Muscle of back (tissue), 3 donors: ENCODE measurements at regions not wholly inside any gene's neighbourhood (a gene's known extent, or its start where the extent isn't known, plus 50 kb on each side); places are given as distances from the start of the nearest gene placed in this dataset.
A peak's percentile ranks its signal among the peaks of the same experiment; 100 is the strongest.
"Not testable (repeated sequence)": the region's sequence is repeated elsewhere in the genome, so short reads cannot be mapped to it uniquely, and the experiment has no call there.

Experiments
- DNase-seq, 3 donors: peaks; one replicate each; pipeline versions ENCODE4 v3.0.0 to v3.0.0-alpha.2; 2013

GRCh38 chr3:124361566-124361965 lies 368.7 kb upstream of the UMPS start:
- no peak for DNase-seq

DNA sequence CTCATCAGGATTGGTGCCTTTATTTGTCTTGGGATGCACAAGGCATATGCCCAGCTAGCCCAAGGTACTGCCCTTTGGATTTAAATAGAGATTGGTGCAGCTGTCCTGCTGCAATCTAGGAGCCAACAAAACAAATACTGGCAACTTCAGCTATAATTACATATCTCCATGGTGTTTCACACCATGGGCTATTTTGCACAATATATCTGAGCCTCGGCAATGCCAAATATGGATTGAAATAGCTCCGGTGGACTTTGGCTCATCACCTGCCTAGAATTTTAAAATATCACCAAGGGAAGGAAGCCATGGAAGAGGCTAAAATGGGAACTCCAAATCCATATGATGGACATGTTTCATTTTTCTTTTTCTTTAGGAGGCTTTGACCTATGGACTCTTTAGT lies 367.8 kb upstream of the UMPS start:
- DNase-seq: no peak

DNA sequence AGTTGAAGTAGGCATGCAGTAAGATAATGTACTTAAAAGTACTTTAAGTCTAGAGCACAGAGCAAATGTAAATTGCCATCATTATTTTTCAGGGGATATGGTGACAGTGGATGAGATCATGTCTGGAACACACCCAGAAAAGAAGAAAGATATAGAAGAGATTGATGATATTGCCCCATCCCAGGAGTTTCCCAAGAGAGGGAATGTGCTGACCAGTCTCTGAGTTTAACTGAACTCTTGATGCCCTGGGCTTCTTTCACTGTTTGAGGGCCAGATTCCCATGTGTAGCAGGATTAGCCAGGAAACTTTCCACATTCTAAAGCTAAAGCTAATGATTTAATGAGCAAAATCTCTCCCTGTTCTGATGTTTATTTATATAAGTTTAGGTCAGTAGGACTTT lies 366.8 kb upstream of the UMPS start:
- peak; percentile 32 to 59 (median 59) for DNase-seq

- peak in 1 of 3 donors; percentile 21 for DNase-seq
These were observed 365.8 kb upstream of the UMPS start for GRCh38 chr3:124364317-124365020.

DNA sequence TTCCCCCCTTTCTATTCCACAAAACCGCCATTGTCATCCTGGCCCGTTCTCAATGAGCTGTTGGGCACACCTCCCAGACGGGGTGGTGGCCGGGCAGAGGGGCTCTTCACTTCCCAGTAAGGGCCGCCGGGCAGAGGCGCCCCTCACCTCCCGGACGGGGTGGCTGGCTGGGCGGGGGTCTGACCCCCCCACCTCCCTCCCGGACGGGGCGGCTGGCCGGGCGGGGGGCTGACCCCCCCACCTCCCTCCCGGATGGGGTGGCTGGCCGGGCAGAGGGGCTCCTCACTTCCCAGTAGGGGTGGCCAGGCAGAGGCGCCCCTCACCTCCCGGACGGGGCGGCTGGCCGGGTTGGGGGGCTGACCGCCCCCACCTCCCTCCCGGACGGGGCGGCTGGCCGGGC lies 363.6 kb upstream of the UMPS start:
- DNase-seq: not testable (repeated sequence)

DNA sequence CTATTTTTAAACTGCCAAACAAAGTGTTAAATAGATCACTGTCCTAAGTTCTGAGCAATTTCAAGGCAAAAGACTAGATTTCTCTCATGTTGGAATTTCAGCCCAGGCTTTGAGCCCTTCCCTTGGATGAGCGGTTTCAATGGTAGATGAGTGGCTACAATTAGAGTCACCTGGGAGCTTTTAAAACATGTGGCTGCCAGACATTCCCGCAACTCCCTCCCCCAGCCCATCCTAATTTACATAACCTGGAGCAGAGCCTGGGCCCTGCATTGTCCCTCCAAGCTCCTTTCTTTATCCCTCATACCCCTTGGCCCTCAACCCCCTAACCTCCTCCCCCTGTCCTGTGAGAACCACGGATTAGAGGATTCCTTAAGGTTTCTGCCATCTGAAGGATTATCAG lies 357.5 kb upstream of the UMPS start:
- no peak for DNase-seq

DNA sequence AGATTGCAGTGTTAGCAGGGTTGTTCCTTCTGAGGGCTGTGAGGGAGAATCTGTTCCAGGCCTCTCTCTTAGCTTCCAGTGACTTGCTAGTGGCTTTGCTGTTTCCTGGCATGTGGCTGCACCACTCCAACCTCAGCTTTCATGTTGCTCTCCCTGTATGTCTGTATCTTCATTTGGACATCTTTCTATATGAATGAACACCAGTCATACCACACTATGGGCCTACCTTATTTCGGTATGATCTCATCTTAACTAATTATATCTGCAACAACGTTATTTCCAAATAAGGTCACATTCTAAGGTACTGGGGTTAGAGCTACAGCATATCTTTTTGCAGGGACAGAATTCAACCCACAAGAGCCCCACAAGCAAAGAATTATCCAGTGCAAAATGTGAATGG lies 356.7 kb upstream of the UMPS start:
- no peak for DNase-seq

GRCh38 chr3:124374583-124374982 lies 355.7 kb upstream of the UMPS start:
- DNase-seq: no peak

DNA sequence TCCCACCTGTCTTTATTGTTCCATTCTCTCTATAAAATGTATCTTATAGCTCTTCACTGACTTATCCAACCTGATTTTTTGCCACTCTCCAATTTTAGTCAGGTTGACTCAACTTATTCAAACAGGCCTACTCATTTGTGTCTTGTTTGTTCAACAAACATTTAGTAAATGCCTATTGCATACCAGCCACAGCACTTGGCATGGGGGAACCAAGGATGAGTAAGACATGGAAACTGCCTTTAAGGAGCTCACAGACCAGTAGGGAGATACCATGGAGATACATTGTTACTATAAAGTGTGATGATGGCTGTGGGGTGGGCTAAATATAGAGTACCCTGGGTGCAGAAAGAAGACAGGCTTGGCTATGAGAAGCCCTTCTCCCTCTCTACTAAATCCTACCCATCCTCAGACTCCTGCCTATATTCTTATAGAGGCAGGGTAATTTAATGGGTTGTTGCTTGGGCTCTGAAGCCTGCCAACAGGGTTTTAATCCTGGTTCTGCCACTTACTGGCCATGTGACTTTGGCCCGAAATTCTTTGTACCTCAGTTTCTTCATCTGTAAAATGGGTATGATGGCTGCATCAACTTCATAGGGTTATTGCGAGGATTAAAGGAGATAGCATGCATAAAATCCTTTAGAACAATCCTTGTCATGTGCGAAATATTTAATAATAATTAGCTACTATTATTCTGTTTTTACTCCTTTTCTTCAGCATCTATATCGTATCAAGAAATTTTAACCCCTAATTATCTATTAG lies 348.5 kb upstream of the UMPS start:
- no peak for DNase-seq

GRCh38 chr3:124383051-124383450 lies 347.2 kb upstream of the UMPS start:
- DNase-seq: no peak

DNA sequence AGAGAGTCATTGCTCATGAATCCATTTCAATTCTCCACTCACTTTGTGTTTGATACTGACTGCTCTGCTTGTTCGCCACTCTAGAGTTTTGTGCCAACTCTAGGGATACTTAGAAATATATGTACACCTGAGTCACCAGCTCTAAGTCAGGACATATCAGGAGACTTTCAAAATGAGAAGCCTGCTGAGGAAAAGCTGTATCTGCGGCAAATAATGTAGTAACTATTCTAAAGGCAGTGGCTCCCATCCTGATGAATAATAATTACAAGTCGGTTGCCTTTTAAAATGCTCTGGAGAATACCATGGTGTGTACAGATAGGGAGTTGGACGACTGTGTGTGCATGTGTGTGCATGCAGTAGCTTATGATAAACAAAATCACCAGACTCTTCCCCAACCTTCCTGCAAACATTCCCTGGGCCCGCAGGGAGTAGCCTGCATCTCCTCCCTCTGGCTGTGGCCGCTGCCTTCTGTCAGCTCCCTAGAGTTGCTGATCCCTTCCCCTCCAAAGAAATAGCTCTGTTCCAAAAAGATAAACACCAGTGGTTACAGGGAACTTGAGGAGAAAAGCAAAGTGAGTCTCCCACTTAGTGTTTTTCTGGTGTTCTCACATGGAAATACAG lies 346.3 kb upstream of the UMPS start:
- no peak for DNase-seq

DNA sequence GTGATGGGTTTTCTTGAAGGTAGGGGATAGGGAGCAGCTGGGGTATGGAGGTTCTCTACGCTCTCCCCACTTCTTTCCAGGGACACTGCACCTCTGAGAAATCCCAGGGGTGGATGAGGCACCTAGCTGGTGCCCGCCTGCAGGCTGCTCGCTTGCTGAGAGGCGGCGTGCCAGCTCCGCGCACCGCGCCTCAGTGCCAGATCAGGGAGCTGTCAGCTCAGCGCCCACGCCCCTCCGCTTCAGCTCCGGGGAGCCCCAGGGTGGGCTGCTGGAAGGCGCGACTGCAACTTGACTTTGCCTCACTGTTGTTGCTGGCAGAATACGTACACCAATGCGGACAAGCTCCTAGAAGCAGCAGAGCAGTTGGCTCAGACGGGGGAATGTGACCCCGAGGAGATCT lies 345.7 kb upstream of the UMPS start:
- no peak for DNase-seq

DNA sequence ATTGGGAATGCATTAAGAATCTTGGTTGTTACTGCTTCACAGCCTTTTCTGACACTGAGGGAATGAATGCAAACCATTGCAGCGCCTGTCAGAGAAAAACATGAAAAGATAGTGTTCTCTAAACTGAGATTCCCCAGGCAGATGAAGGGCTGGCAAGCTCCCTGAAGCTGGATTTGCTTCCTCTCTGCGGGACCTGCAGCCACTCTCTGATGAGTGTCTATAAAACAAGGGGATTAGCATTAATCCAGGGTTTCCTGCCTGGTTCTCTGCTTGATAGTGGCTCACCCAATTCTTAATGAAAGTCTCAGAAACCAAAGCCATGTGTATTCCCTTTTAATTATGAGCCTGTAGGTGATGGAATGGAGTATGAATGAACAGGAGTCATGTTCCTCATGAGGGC lies 344.3 kb upstream of the UMPS start:
- no peak for DNase-seq

- DNase-seq: no peak
These were observed 343.2 kb upstream of the UMPS start for GRCh38 chr3:124386996-124387595.

DNA sequence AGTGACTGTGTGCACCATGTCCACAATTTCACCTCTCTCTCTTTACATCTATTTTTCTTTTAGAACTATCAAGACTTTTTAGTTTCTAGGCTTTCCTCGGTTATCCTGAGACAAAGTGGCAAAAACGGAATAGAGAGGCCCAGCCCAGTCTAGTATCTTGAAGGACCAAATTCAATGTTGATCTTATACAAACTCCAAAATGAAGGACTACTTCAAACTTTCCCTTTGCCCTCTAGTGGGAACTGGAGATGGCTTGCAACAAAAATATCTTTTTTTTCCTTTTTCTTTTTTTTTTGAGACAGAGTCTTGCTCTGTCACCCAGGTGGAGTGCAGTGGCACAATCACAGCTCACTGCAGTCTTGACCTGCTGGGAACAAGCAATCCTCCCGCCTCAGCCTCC lies 338.5 kb upstream of the UMPS start:
- DNase-seq: no peak

DNA sequence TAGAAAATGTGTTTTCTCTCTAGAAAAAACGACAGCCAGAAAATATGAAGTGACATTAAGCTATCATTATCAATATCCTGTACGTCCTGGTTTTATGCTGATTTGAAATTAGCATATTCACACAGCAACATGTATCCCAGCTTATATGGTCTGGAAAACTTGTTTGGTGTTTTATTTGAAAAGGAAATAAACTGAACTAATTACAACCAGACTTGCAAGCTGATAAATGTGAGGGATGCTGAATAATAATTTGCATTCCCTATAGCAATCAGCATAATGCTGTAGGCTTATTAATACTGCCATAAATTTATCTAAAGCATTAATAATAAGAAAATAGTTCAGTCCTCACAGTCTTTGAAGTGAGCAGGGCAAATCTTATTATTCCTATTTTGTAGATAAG lies 336.9 kb upstream of the UMPS start:
- DNase-seq: no peak

DNA sequence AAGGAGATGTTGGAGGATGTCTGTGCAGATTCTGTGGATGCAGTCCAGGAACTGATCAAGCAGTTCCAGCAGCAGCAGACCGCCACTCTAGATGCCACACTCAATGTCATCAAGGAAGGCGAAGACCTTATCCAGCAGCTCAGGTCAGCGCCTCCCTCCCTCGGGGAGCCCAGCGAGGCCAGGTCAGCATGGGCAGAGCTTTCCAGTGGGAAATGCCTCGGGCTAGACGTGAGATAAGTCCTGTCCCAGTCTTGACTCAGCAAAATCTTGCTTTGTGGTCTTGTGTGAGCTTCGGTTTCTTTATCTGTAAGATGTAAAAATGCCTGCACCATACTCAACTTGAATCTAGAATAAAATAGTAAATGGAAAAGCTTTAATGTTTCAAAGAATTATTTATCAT lies 335.1 kb upstream of the UMPS start:
- no peak for DNase-seq

GRCh38 chr3:124395584-124396338 lies 334.5 kb upstream of the UMPS start:
- peak in 2 of 3 donors; percentile 14 to 22 for DNase-seq

DNA sequence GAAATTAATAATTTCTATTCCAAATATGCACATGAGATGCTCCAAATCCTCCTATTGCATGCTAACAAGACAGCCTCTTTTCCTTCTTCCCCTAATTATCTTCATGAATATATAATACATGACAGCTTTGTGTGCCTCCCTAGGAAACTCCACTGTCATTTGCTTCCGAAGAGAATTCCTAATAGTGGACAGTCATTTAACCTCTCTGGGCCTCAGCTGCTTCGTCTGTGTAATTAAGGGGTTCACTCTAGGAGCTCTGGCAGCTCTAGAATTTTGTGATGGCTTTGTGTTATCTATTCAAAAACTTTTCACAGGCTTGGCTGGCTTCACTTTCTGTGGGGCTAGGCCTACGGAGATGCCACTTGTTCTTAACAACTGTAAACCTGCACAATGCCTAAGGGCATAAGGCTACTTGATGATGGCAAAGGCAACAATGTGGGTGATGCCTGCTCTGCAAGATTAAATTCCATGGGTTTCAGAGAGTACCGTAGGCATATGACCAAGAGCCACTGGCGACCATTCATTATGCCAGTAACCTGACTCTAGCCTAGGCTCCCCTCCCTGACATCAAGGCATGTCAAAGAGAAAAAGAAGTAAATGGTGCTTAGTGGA lies 333.8 kb upstream of the UMPS start:
- no peak for DNase-seq

DNA sequence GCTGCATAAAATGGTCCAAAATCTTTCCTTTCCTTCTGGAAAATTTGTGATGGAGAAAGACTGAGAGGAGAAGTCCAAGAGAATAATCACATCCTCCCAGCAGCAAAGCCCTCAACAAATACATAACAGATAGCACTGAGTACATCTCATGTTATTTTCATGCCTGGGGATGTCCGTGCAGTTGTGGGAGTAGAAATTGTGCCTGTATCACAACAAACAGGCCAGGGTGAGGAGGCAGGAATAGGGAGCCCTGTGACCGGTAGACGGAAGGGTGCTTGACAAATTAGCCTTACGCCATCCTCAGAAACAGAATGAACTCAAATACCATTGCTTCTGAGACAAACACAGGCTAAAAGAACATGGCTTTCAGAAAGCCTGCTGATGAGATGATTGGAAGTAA lies 333.2 kb upstream of the UMPS start:
- no peak for DNase-seq

DNA sequence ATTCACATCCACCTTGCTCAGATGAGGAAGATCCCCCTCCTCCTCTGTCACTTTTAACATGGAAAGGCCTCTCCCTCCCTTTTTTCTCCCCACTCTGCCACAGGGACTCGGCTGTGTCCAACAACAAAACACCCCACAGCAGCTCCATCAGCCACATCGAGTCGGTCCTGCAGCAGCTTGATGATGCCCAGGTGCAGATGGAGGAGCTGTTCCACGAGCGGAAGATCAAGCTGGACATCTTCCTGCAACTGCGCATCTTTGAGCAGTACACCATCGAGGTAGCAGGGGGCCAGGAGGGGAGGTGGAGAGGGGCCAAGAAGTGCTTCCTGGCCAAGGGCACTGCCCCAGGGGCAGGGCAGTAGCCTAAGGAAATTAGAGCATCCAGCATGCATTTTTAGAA lies 331.7 kb upstream of the UMPS start:
- no peak for DNase-seq

- DNase-seq: peak in 1 of 3 donors; percentile 21
These were observed 328.4 kb upstream of the UMPS start for GRCh38 chr3:124401843-124402242.
